HepG2 (cell line): ENCODE measurements at regions not wholly inside any gene's neighbourhood (a gene's known extent, or its start where the extent isn't known, plus 50 kb on each side); places are given as distances from the start of the nearest gene placed in this dataset.
A peak's percentile ranks its signal among the peaks of the same experiment; 100 is the strongest.

Experiments used
- AKAP8 ChIP-seq: sonication (generic); formaldehyde crosslinking; IDR thresholded peaks from 2 replicates; pipeline ENCODE4 v1.5.1; 2020; ENCODE audit warnings: mild to moderate bottlenecking, missing genetic modification reagents
- CBX5 ChIP-seq: sonication (generic); formaldehyde crosslinking; IDR thresholded peaks from 2 replicates; pipeline ENCODE4 v1.4.0; 2020; ENCODE audit warnings: missing genetic modification reagents, borderline replicate concordance
- FOXA3 ChIP-seq: IDR thresholded peaks from 2 replicates; pipeline ENCODE4 v1.6.1; 2016; ENCODE audit warnings: missing genetic modification reagents, missing compliant biosample characterization
- ISX ChIP-seq: sonication (generic); formaldehyde crosslinking; conservative IDR thresholded peaks from 2 replicates; pipeline ENCODE4 v1.5.0; 2020; ENCODE audit warnings: missing genetic modification reagents
- RNF2 ChIP-seq: fragments of 450-650 bp; conservative IDR thresholded peaks from 2 replicates; pipeline ENCODE4 v1.6.1; 2016; ENCODE audit warnings: low read depth
- SIN3A ChIP-seq: IDR thresholded peaks from 2 replicates; pipeline ENCODE4 v1.6.1; 2011; ENCODE audit warnings: low read depth, mild to moderate bottlenecking, control low read depth, low read length, borderline replicate concordance
- SIX4 ChIP-seq: sonication (generic); formaldehyde crosslinking; IDR thresholded peaks from 2 replicates; pipeline ENCODE4 v1.4.0; 2020; ENCODE audit warnings: missing genetic modification reagents
- SMARCE1 ChIP-seq: fragments of 450-650 bp; IDR thresholded peaks from 2 replicates; pipeline ENCODE4 v1.6.1; 2017; ENCODE audit warnings: borderline replicate concordance
- TBL1XR1 ChIP-seq: fragments of 150-350 bp; IDR thresholded peaks from 2 replicates; pipeline ENCODE4 v1.6.1; 2014; ENCODE audit warnings: borderline replicate concordance, low read length; ENCODE audit not compliant: partially characterized antibody
- ZNF547 ChIP-seq: sonication (generic); formaldehyde crosslinking; IDR thresholded peaks from 2 replicates; pipeline ENCODE4 v1.5.1; 2020; ENCODE audit warnings: mild to moderate bottlenecking, missing genetic modification reagents
- ZNF660 ChIP-seq: sonication (generic); formaldehyde crosslinking; IDR thresholded peaks from 2 replicates; pipeline ENCODE4 v1.5.1; 2020; ENCODE audit warnings: mild to moderate bottlenecking, low read depth, missing genetic modification reagents, borderline replicate concordance
- ZNF768 ChIP-seq: sonication (generic); formaldehyde crosslinking; IDR thresholded peaks from 2 replicates; pipeline ENCODE4 v1.4.0; 2020; ENCODE audit warnings: missing genetic modification reagents
- ZZZ3 ChIP-seq: sonication (generic); formaldehyde crosslinking; IDR thresholded peaks from 2 replicates; pipeline ENCODE4 v1.4.0; 2020; ENCODE audit warnings: missing genetic modification reagents, mild to moderate bottlenecking, borderline replicate concordance
- TF ChIP-seq, protein P1 (sequence below): sonication (generic); formaldehyde crosslinking; IDR thresholded peaks from 2 replicates; pipeline ENCODE4 v1.4.0; 2020; ENCODE audit warnings: mild to moderate bottlenecking, missing genetic modification reagents, borderline replicate concordance
- TF ChIP-seq, protein P2 (sequence below): sonication (generic); formaldehyde crosslinking; IDR thresholded peaks from 2 replicates; pipeline ENCODE4; 2020; ENCODE audit warnings: missing genetic modification reagents, mild to moderate bottlenecking, borderline replicate concordance
- TF ChIP-seq, protein P3 (sequence below): sonication (generic); formaldehyde crosslinking; IDR thresholded peaks from 2 replicates; pipeline ENCODE4 v1.4.0; 2020; ENCODE audit warnings: missing genetic modification reagents, borderline replicate concordance
- TF ChIP-seq, protein P4 (sequence below): sonication (generic); formaldehyde crosslinking; IDR thresholded peaks from 2 replicates; pipeline ENCODE4 v1.8.1; 2023; ENCODE audit warnings: missing genetic modification reagents, inconsistent platforms, borderline replicate concordance

DNA sequence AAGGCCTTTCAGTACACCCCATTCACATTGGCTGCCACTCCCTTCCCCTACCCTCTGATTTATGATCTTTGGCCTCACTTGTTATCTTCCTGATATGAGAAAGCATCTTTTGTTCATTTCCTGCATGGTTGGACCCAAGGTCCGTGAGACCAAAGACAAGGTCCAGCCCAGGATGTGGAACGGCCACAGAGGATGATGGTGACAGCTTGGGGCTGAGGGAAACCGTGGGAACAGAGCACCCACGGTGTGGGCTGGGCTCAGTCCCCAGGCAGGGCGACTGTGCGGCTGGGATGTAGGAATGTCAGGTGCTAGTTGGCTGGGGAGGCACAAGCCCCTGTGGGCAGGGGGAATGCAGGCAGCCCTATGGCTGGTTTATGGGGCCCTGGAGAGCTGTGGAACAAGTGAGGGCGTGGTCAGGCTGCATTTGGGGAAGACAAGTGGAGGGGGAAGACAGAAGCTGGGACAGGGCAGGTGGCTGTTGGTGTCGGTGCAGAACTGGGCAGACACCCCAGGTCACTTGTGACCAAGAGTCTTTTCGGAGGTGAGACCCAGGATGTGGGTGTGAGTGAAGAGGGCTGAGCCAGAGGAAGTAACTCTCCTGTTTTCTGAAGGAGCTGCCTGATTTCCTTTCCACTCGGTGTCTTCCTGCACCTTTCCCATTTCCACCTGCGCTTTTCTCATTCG lies 51.7 kb upstream of the IGFBP3 start (continued):
- TF ChIP-seq, protein P1, sequence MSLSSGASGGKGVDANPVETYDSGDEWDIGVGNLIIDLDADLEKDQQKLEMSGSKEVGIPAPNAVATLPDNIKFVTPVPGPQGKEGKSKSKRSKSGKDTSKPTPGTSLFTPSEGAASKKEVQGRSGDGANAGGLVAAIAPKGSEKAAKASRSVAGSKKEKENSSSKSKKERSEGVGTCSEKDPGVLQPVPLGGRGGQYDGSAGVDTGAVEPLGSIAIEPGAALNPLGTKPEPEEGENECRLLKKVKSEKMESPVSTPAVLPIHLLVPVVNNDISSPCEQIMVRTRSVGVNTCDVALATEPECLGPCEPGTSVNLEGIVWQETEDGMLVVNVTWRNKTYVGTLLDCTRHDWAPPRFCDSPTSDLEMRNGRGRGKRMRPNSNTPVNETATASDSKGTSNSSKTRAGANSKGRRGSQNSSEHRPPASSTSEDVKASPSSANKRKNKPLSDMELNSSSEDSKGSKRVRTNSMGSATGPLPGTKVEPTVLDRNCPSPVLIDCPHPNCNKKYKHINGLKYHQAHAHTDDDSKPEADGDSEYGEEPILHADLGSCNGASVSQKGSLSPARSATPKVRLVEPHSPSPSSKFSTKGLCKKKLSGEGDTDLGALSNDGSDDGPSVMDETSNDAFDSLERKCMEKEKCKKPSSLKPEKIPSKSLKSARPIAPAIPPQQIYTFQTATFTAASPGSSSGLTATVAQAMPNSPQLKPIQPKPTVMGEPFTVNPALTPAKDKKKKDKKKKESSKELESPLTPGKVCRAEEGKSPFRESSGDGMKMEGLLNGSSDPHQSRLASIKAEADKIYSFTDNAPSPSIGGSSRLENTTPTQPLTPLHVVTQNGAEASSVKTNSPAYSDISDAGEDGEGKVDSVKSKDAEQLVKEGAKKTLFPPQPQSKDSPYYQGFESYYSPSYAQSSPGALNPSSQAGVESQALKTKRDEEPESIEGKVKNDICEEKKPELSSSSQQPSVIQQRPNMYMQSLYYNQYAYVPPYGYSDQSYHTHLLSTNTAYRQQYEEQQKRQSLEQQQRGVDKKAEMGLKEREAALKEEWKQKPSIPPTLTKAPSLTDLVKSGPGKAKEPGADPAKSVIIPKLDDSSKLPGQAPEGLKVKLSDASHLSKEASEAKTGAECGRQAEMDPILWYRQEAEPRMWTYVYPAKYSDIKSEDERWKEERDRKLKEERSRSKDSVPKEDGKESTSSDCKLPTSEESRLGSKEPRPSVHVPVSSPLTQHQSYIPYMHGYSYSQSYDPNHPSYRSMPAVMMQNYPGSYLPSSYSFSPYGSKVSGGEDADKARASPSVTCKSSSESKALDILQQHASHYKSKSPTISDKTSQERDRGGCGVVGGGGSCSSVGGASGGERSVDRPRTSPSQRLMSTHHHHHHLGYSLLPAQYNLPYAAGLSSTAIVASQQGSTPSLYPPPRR, result peak; percentile 69; the same call in 1 of the 2 replicates
- no peak for TF ChIP-seq ZNF547
- no peak for TF ChIP-seq ISX
- no peak for TF ChIP-seq TBL1XR1
- TF ChIP-seq SIN3A, result no peak
- TF ChIP-seq RNF2, result no peak
- TF ChIP-seq AKAP8, result no peak
- TF ChIP-seq, protein P2, sequence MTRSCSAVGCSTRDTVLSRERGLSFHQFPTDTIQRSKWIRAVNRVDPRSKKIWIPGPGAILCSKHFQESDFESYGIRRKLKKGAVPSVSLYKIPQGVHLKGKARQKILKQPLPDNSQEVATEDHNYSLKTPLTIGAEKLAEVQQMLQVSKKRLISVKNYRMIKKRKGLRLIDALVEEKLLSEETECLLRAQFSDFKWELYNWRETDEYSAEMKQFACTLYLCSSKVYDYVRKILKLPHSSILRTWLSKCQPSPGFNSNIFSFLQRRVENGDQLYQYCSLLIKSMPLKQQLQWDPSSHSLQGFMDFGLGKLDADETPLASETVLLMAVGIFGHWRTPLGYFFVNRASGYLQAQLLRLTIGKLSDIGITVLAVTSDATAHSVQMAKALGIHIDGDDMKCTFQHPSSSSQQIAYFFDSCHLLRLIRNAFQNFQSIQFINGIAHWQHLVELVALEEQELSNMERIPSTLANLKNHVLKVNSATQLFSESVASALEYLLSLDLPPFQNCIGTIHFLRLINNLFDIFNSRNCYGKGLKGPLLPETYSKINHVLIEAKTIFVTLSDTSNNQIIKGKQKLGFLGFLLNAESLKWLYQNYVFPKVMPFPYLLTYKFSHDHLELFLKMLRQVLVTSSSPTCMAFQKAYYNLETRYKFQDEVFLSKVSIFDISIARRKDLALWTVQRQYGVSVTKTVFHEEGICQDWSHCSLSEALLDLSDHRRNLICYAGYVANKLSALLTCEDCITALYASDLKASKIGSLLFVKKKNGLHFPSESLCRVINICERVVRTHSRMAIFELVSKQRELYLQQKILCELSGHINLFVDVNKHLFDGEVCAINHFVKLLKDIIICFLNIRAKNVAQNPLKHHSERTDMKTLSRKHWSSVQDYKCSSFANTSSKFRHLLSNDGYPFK, result no peak
- TF ChIP-seq SIX4 (CRISPR knock-in tag), result no peak
- TF ChIP-seq ZZZ3, result no peak
- TF ChIP-seq, protein P3, sequence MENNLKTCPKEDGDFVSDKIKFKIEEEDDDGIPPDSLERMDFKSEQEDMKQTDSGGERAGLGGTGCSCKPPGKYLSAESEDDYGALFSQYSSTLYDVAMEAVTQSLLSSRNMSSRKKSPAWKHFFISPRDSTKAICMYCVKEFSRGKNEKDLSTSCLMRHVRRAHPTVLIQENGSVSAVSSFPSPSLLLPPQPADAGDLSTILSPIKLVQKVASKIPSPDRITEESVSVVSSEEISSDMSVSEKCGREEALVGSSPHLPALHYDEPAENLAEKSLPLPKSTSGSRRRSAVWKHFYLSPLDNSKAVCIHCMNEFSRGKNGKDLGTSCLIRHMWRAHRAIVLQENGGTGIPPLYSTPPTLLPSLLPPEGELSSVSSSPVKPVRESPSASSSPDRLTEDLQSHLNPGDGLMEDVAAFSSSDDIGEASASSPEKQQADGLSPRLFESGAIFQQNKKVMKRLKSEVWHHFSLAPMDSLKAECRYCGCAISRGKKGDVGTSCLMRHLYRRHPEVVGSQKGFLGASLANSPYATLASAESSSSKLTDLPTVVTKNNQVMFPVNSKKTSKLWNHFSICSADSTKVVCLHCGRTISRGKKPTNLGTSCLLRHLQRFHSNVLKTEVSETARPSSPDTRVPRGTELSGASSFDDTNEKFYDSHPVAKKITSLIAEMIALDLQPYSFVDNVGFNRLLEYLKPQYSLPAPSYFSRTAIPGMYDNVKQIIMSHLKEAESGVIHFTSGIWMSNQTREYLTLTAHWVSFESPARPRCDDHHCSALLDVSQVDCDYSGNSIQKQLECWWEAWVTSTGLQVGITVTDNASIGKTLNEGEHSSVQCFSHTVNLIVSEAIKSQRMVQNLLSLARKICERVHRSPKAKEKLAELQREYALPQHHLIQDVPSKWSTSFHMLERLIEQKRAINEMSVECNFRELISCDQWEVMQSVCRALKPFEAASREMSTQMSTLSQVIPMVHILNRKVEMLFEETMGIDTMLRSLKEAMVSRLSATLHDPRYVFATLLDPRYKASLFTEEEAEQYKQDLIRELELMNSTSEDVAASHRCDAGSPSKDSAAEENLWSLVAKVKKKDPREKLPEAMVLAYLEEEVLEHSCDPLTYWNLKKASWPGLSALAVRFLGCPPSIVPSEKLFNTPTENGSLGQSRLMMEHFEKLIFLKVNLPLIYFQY (CRISPR knock-in tag), result no peak; the same call in 1 of the 2 replicates
- TF ChIP-seq ZNF660 (CRISPR knock-in tag), result no peak
- TF ChIP-seq FOXA3 (CRISPR knock-in tag), result peak; percentile 74
- no peak for TF ChIP-seq SMARCE1
- no peak for TF ChIP-seq ZNF768 (CRISPR knock-in tag)
- TF ChIP-seq, protein P4, sequence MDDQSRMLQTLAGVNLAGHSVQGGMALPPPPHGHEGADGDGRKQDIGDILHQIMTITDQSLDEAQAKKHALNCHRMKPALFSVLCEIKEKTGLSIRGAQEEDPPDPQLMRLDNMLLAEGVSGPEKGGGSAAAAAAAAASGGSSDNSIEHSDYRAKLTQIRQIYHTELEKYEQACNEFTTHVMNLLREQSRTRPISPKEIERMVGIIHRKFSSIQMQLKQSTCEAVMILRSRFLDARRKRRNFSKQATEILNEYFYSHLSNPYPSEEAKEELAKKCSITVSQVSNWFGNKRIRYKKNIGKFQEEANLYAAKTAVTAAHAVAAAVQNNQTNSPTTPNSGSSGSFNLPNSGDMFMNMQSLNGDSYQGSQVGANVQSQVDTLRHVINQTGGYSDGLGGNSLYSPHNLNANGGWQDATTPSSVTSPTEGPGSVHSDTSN, result no peak
- no peak; the same call in 1 of the 2 replicates for TF ChIP-seq CBX5 (CRISPR knock-in tag)
